T-cell (primary cell): ENCODE measurements at regions not wholly inside any gene's neighbourhood (a gene's known extent, or its start where the extent isn't known, plus 50 kb on each side); places are given as distances from the start of the nearest gene placed in this dataset.
"Not testable (repeated sequence)": the region's sequence is repeated elsewhere in the genome, so short reads cannot be mapped to it uniquely, and the experiment has no call there.

ENCODE experiments used
- ATAC-seq, 4 experiments: fragments of 200-7000 bp in 3 of 4; fragments of 150-1000 bp in 1 of 4; cut with Tn5 transposase; replicated peaks in 1 of 4; 1 replicate in 3 of 4; 2 replicates in 1 of 4; pipeline ENCODE4 v1.10.0; 2021; ENCODE audit warnings: moderate library complexity in 3 of 4, mild to moderate bottlenecking in 2 of 4, moderate number of reproducible peaks in 1 of 4
- CTCF ChIA-PET, 2 donors: fragments of 300-600 bp; sonication (Branson Sonifier 250); formaldehyde crosslinking; loops; one replicate each; lab custom pipeline; 2022; ENCODE audit warnings: antibody characterized with exemption in 2 of 2; lab: Charles Lee
- POLR2A ChIA-PET, 2 donors: fragments of 300-600 bp; sonication (Branson Sonifier 250); formaldehyde crosslinking; loops; one replicate each; lab custom pipeline; 2022; ENCODE audit warnings: antibody characterized with exemption in 2 of 2; lab: Charles Lee
- DNase-seq, 35 experiments: peaks; one replicate each; pipeline versions ENCODE4 v3.0.0 to v3.0.0-alpha.2; 2013 to 2023
- H3K27ac ChIP-seq: one replicate; pipeline ENCODE4 v1.5.1; 2013; ENCODE audit warnings: low read length
- H3K27me3 ChIP-seq, 2 experiments: replicated peaks in 1 of 2; 1 replicate in 1 of 2; 2 replicates in 1 of 2; pipeline versions ENCODE4 v1.6.1 to v1.7.0; 2013; ENCODE audit warnings: low read length in 1 of 2, mixed read lengths in 1 of 2; ENCODE audit not compliant: control insufficient read depth in 2 of 2, insufficient read depth in 2 of 2; ENCODE audit errors: extremely low read depth in 1 of 2
- H3K36me3 ChIP-seq, 2 donors: 1 replicate in 1 of 2; 2 replicates in 1 of 2; pipeline versions ENCODE4 v1.6.1 to v1.7.0; 2013; ENCODE audit warnings: low read length in 1 of 2; ENCODE audit not compliant: control insufficient read depth in 2 of 2, insufficient read depth in 1 of 2; ENCODE audit errors: extremely low read depth in 1 of 2
- H3K4me1 ChIP-seq, 2 experiments: 1 replicate in 1 of 2; 2 replicates in 1 of 2; pipeline versions ENCODE4 v1.6.1 to v1.7.0; 2013; ENCODE audit warnings: low read length in 2 of 2, mixed read lengths in 1 of 2; ENCODE audit not compliant: insufficient read depth in 2 of 2, control insufficient read depth in 1 of 2; ENCODE audit errors: extremely low read depth in 1 of 2
- H3K4me3 ChIP-seq, 2 donors: 1 replicate in 1 of 2; 2 replicates in 1 of 2; pipeline versions ENCODE4 v1.5.1 to v1.7.0; 2013; ENCODE audit warnings: mild to moderate bottlenecking in 2 of 2, low read length in 1 of 2, moderate library complexity in 1 of 2; ENCODE audit not compliant: control insufficient read depth in 1 of 2; ENCODE audit errors: extremely low read depth in 1 of 2
- H3K9me3 ChIP-seq: 2 replicates; pipeline ENCODE4 v1.7.0; 2013
- H3K27ac Mint-ChIP-seq, 2 donors: one replicate each; pipeline ENCODE4 v1.8.0; 2020 to 2021; ENCODE audit warnings: mild to moderate bottlenecking in 2 of 2, mixed read lengths in 2 of 2
- H3K27me3 Mint-ChIP-seq, 2 donors: one replicate each; pipeline ENCODE4 v1.8.0; 2021 to 2022; ENCODE audit warnings: mixed read lengths in 2 of 2
- H3K36me3 Mint-ChIP-seq: one replicate; pipeline ENCODE4 v1.8.0; 2021; ENCODE audit warnings: mixed read lengths
- H3K4me1 Mint-ChIP-seq, 3 donors: one replicate each; pipeline ENCODE4 v1.8.0; 2020 to 2022; ENCODE audit warnings: mixed read lengths in 3 of 3, mild to moderate bottlenecking in 1 of 3
- H3K4me3 Mint-ChIP-seq, 3 donors: one replicate each; pipeline ENCODE4 v1.8.0; 2020 to 2022; ENCODE audit warnings: mild to moderate bottlenecking in 3 of 3, mixed read lengths in 3 of 3, moderate library complexity in 3 of 3
- H3K9me3 Mint-ChIP-seq, 3 donors: one replicate each; pipeline ENCODE4 v1.8.0; 2020 to 2022; ENCODE audit warnings: mixed read lengths in 3 of 3
- WGBS: methylation state at CpG from one replicate; pipeline ENCODE4 v1.1.5; 2013; ENCODE audit warnings: missing lambda C conversion rate; ENCODE audit not compliant: insufficient coverage; 5-methylcytosine and 5-hydroxymethylcytosine counted together

DNA sequence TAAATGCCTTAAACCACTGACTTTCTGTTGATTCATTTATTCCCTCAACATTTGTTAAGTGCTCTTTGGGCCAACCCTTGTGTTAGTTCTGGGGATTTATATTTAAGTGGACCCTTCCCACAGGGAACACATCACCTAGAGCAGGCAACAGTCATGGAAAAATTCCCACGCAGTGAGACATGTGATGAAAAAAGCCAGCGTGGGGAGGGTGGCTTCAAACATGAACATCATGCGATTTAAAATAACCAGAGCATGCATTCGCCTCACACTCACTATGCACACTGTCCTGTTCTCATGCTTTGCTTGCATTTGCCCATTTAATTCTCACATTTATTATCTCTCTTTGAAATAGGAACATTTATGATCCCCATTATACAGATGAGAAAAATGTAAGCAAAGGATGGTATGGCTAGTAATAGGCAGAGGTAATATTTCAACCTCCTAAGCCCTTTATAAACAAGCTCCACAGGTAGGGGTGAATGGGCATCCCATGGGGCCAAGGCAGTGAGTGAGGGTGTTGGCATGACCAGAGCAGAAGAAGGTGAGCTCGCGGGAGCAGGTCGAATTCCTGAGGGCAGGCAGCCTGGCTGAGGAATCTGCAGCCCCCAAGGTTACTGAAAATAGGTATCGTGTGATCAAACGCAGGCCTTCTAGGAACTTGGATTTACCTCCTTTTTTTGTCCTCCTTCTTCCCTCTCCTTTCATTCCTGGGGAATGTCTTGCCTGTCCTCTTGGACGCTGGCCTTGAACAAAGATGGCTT, 297.8 kb downstream of the MYCN start:
- H3K4me3 Mint-ChIP-seq: no peak overlapping the region
- peaks cover 0 to 4% (median 0%) of the 10 kb centered on the region in 3 donors for H3K4me1 Mint-ChIP-seq
- no peak overlapping the region for H3K27ac Mint-ChIP-seq
- Histone ChIP-seq H3K4me1 (no peaks in the 10 kb centered on the region), H3K36me3 (no peaks in the 10 kb centered on the region), H3K27ac (no peak overlapping the region), H3K4me3 (no peak overlapping the region), H3K9me3 (no peaks in the 10 kb centered on the region), H3K27me3 (no peaks in the 10 kb centered on the region)
- peaks cover 0 to 5% (median 2%) of the 10 kb centered on the region in 3 donors for H3K9me3 Mint-ChIP-seq
- 84% methylated on average over 6 of the region's 10 CpGs for WGBS
- H3K36me3 Mint-ChIP-seq: no peaks in the 10 kb centered on the region
- ChIA-PET CTCF (no interaction called here), POLR2A (no interaction called here)
- no peak for ATAC-seq
- DNase-seq: no peak
- H3K27me3 Mint-ChIP-seq: peaks cover 5 to 17% of the 10 kb centered on the region in 2 donors

GRCh38 chr2:16235747-16236146, 295.4 kb downstream of the MYCN start:
- H3K27me3 Mint-ChIP-seq: peaks cover 5 to 17% of the 10 kb centered on the region in 2 donors
- no CpG with 5 or more reads among the region's 1 CpG for WGBS
- POLR2A ChIA-PET: no interaction called here

DNA sequence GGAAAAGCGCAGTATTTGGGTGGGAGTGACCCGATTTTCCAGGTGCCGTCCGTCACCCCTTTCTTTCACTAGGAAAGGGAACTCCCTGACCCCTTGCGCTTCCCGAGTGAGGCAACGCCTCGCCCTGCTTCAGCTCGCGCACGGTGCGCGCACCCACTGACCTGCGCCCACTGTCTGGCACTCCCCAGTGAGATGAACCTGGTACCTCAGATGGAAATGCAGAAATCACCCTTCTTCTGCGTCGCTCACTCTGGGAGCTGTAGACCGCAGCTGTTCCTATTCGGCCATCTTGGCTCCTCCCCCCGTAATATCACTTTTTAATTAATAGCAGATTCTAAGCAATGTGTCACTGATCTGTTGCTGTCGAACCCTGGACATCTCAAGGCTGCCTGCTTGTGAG, 294.9 kb downstream of the MYCN start:
- POLR2A ChIA-PET, DNase-seq, H3K4me3 ChIP-seq, H3K36me3 Mint-ChIP-seq, H3K27ac ChIP-seq, H3K4me1 ChIP-seq, H3K4me1 Mint-ChIP-seq, H3K4me3 Mint-ChIP-seq, H3K27ac Mint-ChIP-seq, ATAC-seq, H3K36me3 ChIP-seq, H3K9me3 ChIP-seq, H3K9me3 Mint-ChIP-seq, CTCF ChIA-PET, H3K27me3 ChIP-seq: not testable (repeated sequence)
- WGBS: 96% methylated on average over 16 of the region's 20 CpGs
- H3K27me3 Mint-ChIP-seq: peaks cover 5 to 17% of the 10 kb centered on the region in 2 donors

More at GRCh38 chr2:16235747-16236146, 295.4 kb downstream of the MYCN start:
- Mint-ChIP-seq H3K27ac (no peak overlapping the region), H3K9me3 (peaks cover 0 to 5% (median 2%) of the 10 kb centered on the region in 3 donors), H3K36me3 (no peaks in the 10 kb centered on the region), H3K4me3 (no peak overlapping the region), H3K4me1 (peaks cover 0 to 4% (median 0%) of the 10 kb centered on the region in 3 donors)
- CTCF ChIA-PET: no interaction called here
- H3K9me3 ChIP-seq: no peaks in the 10 kb centered on the region
- H3K4me3 ChIP-seq: no peak overlapping the region
- no peak for ATAC-seq
- DNase-seq: no peak
- no peak overlapping the region for H3K27ac ChIP-seq
- H3K36me3 ChIP-seq: no peaks in the 10 kb centered on the region
- H3K27me3 ChIP-seq: no peaks in the 10 kb centered on the region
- no peaks in the 10 kb centered on the region for H3K4me1 ChIP-seq

DNA sequence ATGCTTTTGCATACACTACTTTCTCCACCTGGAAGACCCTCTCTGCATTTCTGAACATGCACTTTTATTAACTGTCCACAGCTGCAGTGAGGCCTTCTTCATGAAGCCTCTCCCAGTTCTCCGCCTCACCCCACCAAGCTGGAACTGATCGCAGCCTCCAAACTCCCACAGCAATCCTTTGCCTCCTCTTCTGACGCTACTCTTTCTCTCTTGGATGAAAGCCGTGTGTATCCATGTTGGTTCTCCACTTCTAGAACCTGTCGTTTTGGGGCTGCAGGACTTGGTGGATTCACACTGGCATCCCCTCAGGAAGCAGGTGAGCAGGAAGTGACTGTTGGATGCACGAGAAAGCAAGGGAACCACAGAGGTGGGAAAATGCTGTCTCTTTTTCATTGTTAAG, 288.6 kb downstream of the MYCN start:
- Histone ChIP-seq H3K27me3 (peaks cover 0 to 5% of the 10 kb centered on the region in 2 experiments), H3K9me3 (no peaks in the 10 kb centered on the region), H3K27ac (no peak overlapping the region), H3K4me1 (no peaks in the 10 kb centered on the region), H3K36me3 (no peaks in the 10 kb centered on the region), H3K4me3 (no peak overlapping the region)
- WGBS: 67% methylated on average over 3 of the region's 6 CpGs
- DNase-seq (no peak), ATAC-seq (no peak)
- Mint-ChIP-seq H3K27me3 (no peaks in the 10 kb centered on the region), H3K9me3 (no peaks in the 10 kb centered on the region), H3K36me3 (no peaks in the 10 kb centered on the region), H3K4me1 (no peaks in the 10 kb centered on the region), H3K27ac (no peak overlapping the region), H3K4me3 (no peak overlapping the region)
- CTCF ChIA-PET: no interaction called here
- POLR2A ChIA-PET: no interaction called here

GRCh38 chr2:16228471-16228870, 288.1 kb downstream of the MYCN start:
- H3K4me1 ChIP-seq: no peaks in the 10 kb centered on the region
- Mint-ChIP-seq H3K36me3 (no peaks in the 10 kb centered on the region), H3K27me3 (no peaks in the 10 kb centered on the region), H3K27ac (no peak overlapping the region), H3K9me3 (no peaks in the 10 kb centered on the region), H3K4me1 (no peaks in the 10 kb centered on the region), H3K4me3 (no peak overlapping the region)
- H3K4me3 ChIP-seq: no peak overlapping the region
- WGBS: 94% methylated on average over 5 of the region's 7 CpGs
- H3K9me3 ChIP-seq: no peaks in the 10 kb centered on the region
- ChIA-PET CTCF (no interaction called here), POLR2A (no interaction called here)
- ATAC-seq: no peak
- no peak for DNase-seq
- no peaks in the 10 kb centered on the region for H3K36me3 ChIP-seq
- H3K27me3 ChIP-seq: peaks cover 0 to 5% of the 10 kb centered on the region in 2 experiments
- no peak overlapping the region for H3K27ac ChIP-seq

- Mint-ChIP-seq H3K4me3 (no peak overlapping the region), H3K27ac (no peak overlapping the region), H3K27me3 (no peaks in the 10 kb centered on the region), H3K4me1 (no peaks in the 10 kb centered on the region), H3K9me3 (no peaks in the 10 kb centered on the region), H3K36me3 (no peaks in the 10 kb centered on the region)
- peaks cover 0 to 5% of the 10 kb centered on the region in 2 experiments for H3K27me3 ChIP-seq
- DNase-seq (no peak), ATAC-seq (no peak)
- H3K36me3 ChIP-seq: no peaks in the 10 kb centered on the region
- H3K4me1 ChIP-seq: no peaks in the 10 kb centered on the region
- H3K4me3 ChIP-seq: no peak overlapping the region
- POLR2A ChIA-PET: no interaction called here
- CTCF ChIA-PET: no interaction called here
- H3K9me3 ChIP-seq: no peaks in the 10 kb centered on the region
- 73% methylated on average over 3 of the region's 17 CpGs for WGBS
- no peak overlapping the region for H3K27ac ChIP-seq
Observed at GRCh38 chr2:16227811-16228462, 287.6 kb downstream of the MYCN start.
